Uterus (tissue), 3 donors: ENCODE measurements at regions not wholly inside any gene's neighbourhood (a gene's known extent, or its start where the extent isn't known, plus 50 kb on each side); places are given as distances from the start of the nearest gene placed in this dataset.

ENCODE experiments used
- DNase-seq, 2 donors: peaks; one replicate each; pipeline ENCODE4 v3.0.0-alpha.2; 2019 to 2020
- H3K27ac ChIP-seq, 2 donors: fragments of 200-600 bp; sonication (generic); 1 replicate in 1 of 2; 2 replicates in 1 of 2; pipeline ENCODE4 v1.5.1; 2016 to 2018
- H3K27me3 ChIP-seq, 2 donors: fragments of 200-600 bp; sonication (generic); one replicate each; pipeline ENCODE4 v1.5.1; 2018 to 2019; ENCODE audit warnings: control low read depth in 1 of 2
- H3K36me3 ChIP-seq, 2 donors: fragments of 200-600 bp; sonication (generic); one replicate each; pipeline ENCODE4 v1.5.1; 2019; ENCODE audit warnings: control low read depth in 1 of 2
- H3K4me1 ChIP-seq, 2 donors: fragments of 200-600 bp; sonication (generic); one replicate each; pipeline ENCODE4 v1.5.1; 2018 to 2019; ENCODE audit warnings: control low read depth in 1 of 2
- H3K4me3 ChIP-seq, 2 donors: fragments of 200-600 bp; sonication (generic); 1 replicate in 1 of 2; 2 replicates in 1 of 2; pipeline ENCODE4 v1.5.1; 2018 to 2019; ENCODE audit warnings: mild to moderate bottlenecking in 1 of 2
- H3K9me3 ChIP-seq, 2 donors: fragments of 200-600 bp; sonication (generic); one replicate each; pipeline ENCODE4 v1.5.1; 2019; ENCODE audit warnings: control low read depth in 1 of 2
- CTCF ChIP-seq, 4 experiments: fragments of 200-600 bp in 2 of 4; fragments of 450-650 bp in 2 of 4; sonication (generic) in 2 of 4; IDR thresholded peaks; one replicate each; pipeline ENCODE4 v1.5.1; 2016 to 2019; ENCODE audit warnings: antibody characterized with exemption in 4 of 4, mild to moderate bottlenecking in 2 of 4, moderate library complexity in 1 of 4
- POLR2A ChIP-seq, 2 donors: fragments of 450-650 bp; IDR thresholded peaks; one replicate each; pipeline ENCODE4 v1.6.1; 2016; ENCODE audit warnings: antibody characterized with exemption in 2 of 2, mild to moderate bottlenecking in 1 of 2, moderate library complexity in 1 of 2
- intact Hi-C: fragments of 100-400 bp; cut with DNase I; formaldehyde crosslinking; loops from one replicate; pipeline ENCODE4 v1.15.1; 2023; ENCODE audit warnings: low total_unique reads
- donor health status: DM: yes; HTN: yes; CAD: no.

- no peak for DNase-seq
- intact Hi-C loops, result no loop called here
- no peaks in the 10 kb centered on the region for H3K9me3 ChIP-seq
- no peaks in the 10 kb centered on the region for H3K36me3 ChIP-seq
- no peak for TF ChIP-seq CTCF (IDR thresholded peaks at IDR 0.05)
- no peak for TF ChIP-seq POLR2A (IDR thresholded peaks at IDR 0.05)
- no peak overlapping the region for H3K4me3 ChIP-seq
- H3K27ac ChIP-seq, result no peak overlapping the region
- no peaks in the 10 kb centered on the region for H3K4me1 ChIP-seq
- H3K27me3 ChIP-seq, result no peaks in the 10 kb centered on the region
These were observed 146.9 kb upstream of the RAB11FIP2 start for GRCh38 chr10:118193642-118194041.

- H3K9me3 ChIP-seq, result no peaks in the 10 kb centered on the region
- no peaks in the 10 kb centered on the region for H3K36me3 ChIP-seq
- no peak for DNase-seq
- intact Hi-C loops, result no loop called here
- H3K4me1 ChIP-seq, result no peaks in the 10 kb centered on the region
- no peak overlapping the region for H3K4me3 ChIP-seq
- H3K27me3 ChIP-seq, result no peaks in the 10 kb centered on the region
- no peak for TF ChIP-seq CTCF (IDR thresholded peaks at IDR 0.05)
- no peak for TF ChIP-seq POLR2A (IDR thresholded peaks at IDR 0.05)
- no peak overlapping the region for H3K27ac ChIP-seq
These were observed 134.3 kb upstream of the RAB11FIP2 start for GRCh38 chr10:118181021-118181420.

GRCh38 chr10:118175148-118175547, 128.4 kb upstream of the RAB11FIP2 start:
- H3K9me3 ChIP-seq, result no peaks in the 10 kb centered on the region
- no peak for DNase-seq
- TF ChIP-seq POLR2A (IDR thresholded peaks at IDR 0.05) (no peak), CTCF (IDR thresholded peaks at IDR 0.05) (no peak)
- H3K36me3 ChIP-seq, result no peaks in the 10 kb centered on the region
- no peaks in the 10 kb centered on the region for H3K27me3 ChIP-seq
- H3K4me1 ChIP-seq, result no peaks in the 10 kb centered on the region
- intact Hi-C loops, result no loop called here
- H3K27ac ChIP-seq, result no peak overlapping the region
- H3K4me3 ChIP-seq, result no peak overlapping the region

GRCh38 chr10:118173296-118173695, 126.6 kb upstream of the RAB11FIP2 start:
- Histone ChIP-seq H3K4me3 (no peak overlapping the region), H3K9me3 (no peaks in the 10 kb centered on the region), H3K4me1 (no peaks in the 10 kb centered on the region), H3K36me3 (no peaks in the 10 kb centered on the region), H3K27ac (no peak overlapping the region), H3K27me3 (no peaks in the 10 kb centered on the region)
- TF ChIP-seq POLR2A (IDR thresholded peaks at IDR 0.05) (no peak), CTCF (IDR thresholded peaks at IDR 0.05) (no peak)
- intact Hi-C loops, result no loop called here
- DNase-seq, result no peak

- H3K36me3 ChIP-seq, result no peaks in the 10 kb centered on the region
- H3K27ac ChIP-seq, result no peak overlapping the region
- no peak for DNase-seq
- H3K27me3 ChIP-seq, result no peaks in the 10 kb centered on the region
- no peaks in the 10 kb centered on the region for H3K9me3 ChIP-seq
- no peak overlapping the region for H3K4me3 ChIP-seq
- TF ChIP-seq POLR2A (IDR thresholded peaks at IDR 0.05) (no peak), CTCF (IDR thresholded peaks at IDR 0.05) (no peak)
- intact Hi-C loops, result no loop called here
- H3K4me1 ChIP-seq, result no peaks in the 10 kb centered on the region
These were observed 125.1 kb upstream of the RAB11FIP2 start for GRCh38 chr10:118171861-118172260.
